Activated CD4-positive, alpha-beta T cell treated with anti-CD3 and anti-CD28 coated beads, Interleukin-2, amount 50 U/mL, for 16 hours (primary cell): ENCODE measurements at regions not wholly inside any gene's neighbourhood (a gene's known extent, or its start where the extent isn't known, plus 50 kb on each side); places are given as distances from the start of the nearest gene placed in this dataset.
A peak's percentile ranks its signal among the peaks of the same experiment; 100 is the strongest.

Source experiments
- DNase-seq: peaks from one replicate; pipeline ENCODE4 v3.0.0-alpha.2; 2020

DNA sequence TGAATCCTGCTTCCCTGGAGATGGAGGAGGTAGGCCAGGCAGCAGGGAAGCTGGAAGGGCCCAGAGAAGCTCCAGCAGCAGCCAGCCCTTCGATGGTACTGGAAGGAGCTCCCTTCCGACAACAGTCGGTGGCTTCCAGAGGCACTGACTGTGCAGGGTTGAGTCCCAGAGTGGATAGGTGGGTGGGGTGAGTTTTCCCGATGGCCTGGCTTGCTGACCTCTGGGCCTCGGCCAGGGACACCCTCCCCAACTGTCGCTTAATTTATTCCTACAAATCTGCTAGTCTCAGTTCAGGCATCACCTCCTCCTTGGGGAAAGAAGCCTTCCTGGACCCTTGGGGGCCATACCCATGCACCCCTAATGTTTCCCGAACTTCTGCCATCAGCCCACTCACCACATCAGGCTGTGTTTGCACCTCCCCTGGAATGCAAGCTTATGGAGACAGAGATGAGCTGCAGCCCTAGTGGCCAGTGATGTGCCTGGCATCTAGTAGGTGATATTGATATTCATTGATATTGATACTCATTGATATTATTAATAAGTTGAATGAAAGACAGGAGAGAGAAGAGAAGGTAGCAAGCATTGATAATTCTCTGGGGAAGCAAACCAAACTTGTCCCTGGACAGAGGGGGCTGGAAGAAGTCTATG lies 104.6 kb upstream of the BOD1 start:
- no peak for DNase-seq

DNA sequence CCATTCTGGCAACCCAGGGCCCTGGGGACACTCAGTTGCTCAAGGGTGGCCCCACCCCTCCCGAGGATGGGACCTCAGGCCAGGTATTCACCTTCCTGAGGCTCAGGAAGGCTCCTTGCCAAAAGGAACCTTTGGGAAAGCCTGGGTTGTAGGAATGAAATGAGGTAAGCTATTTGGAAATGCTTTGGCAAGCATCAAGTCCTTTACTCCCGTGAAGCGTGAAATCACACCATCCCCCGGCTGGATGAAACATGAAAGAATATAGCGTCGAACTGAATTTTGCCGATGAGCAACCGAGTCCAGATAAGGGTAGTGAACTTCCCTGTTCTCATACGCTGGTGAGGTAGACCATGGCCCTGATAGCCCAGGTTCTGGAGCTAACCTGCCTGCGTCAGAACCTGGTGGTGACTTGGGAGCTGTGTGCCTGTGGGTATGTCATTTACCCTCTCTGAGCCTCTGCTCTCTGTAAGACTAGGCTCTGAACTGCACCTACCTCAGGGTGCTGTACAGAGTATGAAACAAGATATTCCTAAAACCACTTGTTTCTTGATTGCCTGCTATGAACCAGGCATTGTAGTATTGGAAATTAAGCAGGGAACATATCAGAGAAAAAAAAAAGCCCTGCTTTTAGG lies 105.3 kb upstream of the BOD1 start:
- DNase-seq, result no peak

DNA sequence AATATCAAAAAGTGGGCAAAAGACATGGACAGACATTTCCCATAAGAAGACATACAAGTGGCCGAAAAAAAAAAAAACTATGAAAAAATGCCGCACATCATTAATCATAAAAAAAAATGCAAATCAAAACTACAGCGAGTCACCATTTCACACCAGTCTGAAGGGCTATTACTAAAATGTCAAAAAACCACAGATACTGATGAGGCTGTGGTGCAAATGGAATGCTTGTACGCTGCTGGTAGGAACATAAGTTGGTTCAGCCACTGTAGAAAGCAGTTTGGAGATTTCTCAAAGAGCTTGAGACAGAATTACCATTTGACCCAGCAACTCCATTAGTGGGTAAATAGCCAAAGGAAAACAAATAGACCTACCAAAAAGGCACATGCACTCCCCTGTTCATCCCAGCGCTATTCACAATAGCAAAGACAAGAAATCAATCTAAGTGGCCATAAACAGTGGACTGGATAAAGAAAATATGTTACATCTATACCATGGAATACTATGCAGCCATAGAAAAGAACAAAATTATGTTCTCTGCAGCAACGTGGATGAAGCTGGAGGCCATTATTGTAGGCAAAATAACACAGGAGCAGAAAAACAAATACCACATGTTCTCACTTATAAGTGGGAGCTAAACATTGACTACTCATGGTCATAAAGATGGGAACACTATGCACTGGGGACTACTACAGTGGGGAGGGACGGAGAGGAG lies 110.6 kb upstream of the BOD1 start:
- no peak for DNase-seq

DNA sequence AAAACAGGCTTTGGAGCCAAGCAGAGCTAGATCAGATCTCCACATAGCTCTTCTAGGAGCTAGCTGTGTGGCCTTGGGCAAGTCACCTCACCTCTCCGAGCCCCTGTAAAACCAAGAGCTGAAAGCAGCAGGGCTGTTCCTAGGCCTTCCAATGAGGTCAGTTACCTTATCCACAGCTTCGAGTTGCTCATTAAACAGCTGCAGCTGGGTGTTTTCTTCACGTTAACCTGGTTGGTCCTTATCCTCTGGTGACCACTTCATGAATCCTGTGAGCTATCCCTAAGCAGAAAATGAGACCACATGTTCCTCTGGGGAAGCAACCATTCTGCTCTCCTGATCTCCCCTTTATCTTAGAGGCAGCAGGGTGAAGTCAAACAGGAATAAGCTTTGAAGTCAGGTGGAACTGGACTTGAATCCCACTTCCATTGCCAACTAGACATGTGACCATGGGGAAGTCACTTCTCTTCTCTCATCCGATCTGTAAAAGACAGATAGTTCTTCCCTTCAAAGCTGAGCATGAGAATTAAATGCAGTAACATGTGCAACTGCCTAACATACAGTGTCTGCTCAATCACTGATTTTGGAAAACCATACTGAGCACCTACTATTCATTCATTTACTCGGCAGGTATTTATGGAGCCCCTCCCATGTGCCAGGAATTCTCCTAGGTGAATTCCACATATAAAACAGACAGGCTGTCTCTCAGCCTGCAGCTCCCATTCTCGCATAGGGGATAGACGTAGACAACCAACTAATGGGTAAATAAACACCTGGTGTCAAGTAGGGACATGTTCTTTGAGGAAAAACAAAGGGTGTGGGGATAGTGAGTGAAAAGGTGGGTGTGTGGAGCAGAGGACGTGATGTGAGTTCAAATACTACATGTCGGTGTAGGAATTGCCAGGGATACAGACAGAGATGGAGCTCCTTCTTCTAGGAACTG lies 111.7 kb upstream of the BOD1 start:
- no peak for DNase-seq

DNA sequence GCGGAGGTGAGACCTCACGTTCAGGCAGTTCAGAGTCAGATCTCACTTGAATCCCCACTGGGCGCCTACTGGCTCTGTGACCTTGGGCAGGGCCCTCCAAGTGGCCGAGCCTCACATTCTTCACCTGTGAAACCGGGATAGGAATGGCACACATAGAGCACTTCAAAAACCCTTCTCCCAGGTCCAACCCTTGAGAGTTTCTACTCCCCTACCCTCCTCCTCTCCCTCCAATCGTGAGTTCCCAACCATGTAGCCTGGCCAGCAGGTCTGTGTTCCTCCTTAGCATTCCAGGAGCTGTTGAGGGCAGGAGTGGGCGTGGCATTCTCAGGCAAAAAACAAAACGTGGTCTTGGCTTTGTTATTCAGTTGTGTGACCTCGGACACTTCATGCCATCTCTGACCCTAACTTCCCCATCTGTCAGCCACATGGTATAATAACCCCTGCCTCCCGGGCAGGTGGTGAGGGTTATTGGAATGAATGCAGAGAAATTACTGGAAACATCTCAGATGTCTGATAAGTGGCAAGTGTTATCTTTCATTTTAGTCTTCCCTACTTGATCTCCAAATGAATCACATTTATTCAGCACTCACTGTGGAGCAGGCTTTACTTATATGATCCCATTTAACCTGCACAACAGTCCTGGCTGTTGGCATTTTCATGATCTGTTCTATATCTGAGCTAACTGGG lies 112.8 kb upstream of the BOD1 start:
- DNase-seq, result no peak

DNA sequence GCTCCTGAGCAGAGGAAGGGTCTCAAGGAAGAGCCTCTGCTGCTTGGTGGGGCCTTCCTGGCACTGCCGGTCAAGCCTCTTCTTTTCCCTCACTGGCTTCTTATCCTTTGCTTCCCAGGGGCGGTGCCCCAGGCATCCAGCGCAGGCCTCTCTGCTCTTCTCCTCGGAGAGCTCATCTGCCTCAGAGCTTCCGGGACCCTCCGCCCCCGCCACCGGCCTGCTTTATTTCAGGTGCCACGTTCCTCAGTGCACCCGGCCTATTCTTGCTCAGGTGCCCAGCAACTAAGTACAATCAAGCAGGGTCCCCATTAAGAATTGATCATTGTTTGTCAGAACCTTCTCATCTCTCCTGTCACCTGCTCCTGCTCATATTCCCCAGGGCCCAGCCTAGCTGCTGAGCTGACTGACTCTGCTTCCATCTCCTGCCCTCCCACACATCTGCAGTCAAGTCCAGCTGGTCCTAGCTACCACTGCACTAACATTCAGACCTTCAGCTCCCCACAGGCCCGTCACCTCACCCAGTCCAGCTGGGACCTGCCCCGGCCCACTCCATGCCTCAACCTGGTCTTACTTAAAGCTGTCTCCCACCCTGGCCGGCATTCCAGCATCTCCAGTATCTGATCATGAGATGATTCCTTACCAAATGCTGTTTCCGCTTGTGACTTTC lies 114.3 kb upstream of the BOD1 start:
- DNase-seq, result no peak

DNA sequence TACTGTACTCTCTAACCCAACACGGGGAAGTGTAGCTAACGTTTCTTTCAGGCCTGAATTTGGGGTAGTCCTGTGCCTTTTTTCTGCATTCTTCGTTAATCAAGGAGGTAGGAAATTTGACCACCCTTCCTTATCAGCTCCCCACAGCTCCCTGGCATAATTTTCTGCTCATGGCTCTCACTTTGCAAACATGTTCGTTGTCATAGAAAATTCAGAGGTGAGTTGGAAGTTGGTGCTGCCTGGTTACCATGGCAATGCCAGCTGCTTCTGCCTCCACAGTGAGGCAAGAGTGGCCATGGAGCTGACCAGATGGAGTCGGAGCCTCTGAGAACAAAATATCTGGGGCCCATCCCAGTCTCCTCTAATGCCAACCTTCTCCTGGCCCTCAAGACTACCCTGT lies 116.6 kb upstream of the BOD1 start:
- no peak for DNase-seq

DNA sequence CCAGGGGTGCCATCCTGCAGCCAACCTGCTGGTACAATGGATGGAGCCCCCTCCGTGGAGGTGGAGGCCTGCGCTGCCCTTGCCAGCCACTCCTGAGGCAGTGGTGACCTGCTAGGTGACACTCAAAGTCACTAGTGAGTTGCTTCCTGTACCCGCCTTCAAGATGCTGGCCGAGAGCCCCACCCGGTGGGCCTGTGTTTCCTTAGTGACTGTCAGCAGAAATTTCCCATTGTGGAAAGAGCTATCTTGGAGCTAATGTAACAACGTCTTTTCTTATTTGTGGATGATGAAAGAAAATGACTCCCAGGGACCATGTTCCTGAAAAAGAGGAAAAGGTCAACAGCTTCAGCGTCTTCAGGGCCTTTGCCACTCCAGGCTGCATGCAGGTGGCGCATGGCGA lies 117.0 kb upstream of the BOD1 start:
- DNase-seq, result no peak

DNA sequence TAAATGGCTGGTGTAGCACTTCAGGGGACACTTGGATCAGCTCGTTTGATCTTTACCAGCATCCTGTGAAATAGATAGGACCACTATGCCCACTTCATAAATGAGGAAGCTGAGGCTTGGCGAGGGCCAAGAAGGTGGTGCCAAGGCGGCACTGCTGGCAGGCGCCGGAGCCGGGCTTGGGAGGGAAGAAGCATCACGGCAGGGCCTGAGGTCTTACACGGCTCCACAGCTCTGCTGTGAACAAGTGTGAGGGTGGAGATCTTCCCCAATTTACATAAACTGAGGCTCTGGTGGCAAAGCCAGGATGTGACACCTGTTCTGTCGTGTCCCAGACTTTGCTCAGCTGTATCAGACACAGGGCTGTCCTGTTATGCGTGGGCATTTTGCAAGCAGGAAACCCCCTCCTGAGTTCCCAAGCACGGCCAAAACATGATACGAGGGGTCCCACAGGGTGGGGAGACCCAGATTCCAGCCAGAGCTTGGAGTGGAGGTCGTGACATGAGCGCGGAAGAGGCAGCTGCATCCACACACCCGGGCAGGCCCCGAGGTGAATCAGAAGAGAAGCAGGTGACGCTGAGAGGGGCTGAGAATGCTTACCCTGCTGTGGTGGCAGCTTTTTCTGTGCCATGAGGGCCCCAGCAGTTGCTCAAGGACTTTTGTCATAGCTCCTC lies 117.5 kb upstream of the BOD1 start:
- no peak for DNase-seq

DNA sequence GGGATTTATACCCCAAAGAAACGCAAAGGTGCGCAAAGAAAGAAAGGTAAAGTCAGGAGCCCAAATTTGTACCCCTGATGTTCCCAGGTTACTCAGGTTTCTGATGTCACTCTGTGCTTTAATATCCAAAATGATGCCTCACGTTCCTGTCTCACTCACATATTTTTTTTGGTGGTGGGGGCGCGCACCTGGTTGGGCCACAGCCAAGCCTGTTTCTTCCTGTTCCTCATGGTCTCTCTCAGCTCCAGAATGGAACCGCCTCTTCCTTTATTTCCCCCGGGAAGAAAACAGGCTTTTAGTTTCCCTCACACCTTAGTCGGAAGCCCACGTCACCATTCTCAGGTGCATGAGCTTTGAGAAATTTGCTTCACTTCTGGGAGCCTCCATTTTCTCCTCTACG lies 118.3 kb upstream of the BOD1 start:
- no peak for DNase-seq

DNA sequence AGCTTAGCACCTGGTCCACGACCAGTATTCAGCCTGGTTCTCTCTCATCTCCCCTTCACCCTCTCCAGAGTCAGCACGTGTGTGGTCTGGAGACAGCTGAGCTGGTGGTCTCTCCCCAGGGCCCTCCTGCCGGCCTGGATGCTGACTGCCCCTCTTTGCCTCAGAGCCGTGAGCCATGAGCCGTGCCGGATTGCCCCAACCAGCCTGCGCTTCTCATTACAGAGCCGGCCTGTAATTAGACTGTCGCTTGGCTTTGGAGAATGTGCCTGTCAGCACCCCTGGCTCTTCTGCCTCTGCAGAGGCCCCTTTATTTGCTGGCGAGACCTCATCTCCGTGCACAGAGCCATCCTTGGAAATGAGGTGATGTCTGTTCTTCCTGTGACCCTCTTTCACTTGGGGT lies 118.7 kb upstream of the BOD1 start:
- DNase-seq, result no peak

DNA sequence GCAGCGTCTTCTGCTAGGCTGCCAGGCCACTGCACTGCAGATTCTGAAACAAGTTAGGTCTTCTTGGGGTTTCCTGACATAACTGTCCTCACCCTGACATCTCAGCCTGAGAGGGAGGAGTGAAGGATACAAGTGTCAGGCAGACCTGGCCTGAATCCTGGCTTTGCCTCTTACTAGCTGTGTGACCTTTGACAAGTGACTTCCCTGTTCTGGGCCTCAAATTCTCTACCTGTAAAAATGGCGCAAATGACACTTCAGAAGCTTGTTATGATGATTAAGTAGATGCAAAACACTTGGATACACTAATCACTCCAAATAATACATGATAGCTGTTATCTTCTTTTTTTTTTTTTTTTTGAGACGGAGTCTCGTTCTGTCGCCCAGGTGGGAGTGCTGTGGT lies 119.2 kb upstream of the BOD1 start:
- DNase-seq, result no peak

DNA sequence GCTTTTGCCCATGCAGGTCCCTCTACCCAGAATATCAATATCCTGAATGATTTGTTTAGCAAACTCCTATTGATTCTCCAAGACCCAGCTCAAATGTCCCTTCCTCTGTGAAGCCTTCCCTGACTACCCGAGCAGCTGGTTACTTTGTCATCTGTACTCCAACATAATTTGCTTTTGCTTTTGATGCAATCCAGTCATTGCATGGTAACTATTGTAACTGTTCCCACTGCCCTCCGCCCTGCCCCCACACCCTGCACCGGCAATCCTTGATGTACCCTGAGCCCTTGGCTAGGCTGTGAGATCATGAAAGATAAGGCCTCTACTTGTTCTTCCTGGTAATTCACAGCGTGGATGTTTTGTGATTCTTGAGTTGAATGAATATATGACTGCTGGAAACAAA lies 119.9 kb upstream of the BOD1 start:
- no peak for DNase-seq

DNA sequence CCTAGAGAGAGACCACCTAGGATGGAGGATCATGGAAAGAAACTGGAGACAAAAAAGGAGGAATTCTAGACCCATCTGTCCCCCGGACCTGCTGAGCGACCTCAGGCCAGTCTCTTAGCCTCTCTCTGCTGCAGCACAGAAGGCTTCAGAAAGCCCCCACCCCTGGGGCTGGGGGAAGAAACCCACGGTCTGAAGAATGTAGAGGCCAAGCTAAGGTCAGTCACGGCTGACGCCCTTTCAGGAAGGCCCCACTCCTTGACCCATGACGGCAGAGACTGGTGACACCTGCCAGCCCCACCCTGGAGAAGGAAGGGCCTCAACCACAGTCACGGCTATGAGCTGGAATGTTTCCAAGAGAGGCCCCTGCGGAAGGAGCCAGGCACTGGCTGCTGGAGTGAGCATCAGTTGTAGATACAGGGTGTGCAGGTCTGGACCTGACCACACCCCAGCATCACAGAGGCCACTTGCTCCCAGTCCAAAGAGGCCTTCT lies 120.5 kb upstream of the BOD1 start:
- DNase-seq, result no peak

DNA sequence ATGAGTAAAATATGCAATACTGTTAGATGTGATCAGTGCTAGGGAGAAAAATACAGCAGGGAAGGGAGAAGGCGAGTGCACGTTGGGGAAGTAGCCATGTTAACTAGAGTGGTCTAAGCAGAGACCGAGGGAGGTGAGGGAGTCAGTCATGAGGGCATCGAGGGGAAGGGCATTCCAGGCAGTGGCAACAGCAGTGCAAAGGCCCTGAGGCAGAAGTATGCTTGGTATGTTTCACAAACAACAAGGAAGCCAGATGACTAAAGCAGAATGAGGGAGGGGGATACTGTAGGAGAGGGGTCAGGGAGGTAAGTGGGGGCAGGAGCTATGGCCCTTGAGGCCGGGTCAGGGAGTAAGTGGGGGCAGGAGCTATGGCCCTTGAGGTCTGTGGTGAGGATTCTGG lies 123.3 kb upstream of the BOD1 start:
- no peak for DNase-seq

DNA sequence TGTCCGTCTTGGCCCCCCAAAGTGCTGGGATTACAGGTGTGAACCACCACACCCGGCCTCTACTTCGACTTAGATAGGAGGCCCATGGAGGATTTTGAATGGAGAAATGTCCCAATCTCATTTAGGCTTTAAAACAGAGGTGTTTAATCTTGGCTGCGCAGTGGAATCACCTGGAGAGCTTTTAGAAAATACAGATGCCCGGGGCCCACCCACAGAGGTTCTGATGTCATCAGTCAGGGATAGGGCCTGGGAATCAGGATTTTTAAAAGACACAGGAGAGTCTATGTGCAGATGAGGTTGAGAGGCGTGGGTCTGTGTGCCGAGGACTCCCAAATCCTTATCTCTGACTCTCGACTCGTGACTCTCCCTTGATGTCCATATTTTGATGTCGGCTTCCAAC lies 124.0 kb upstream of the BOD1 start:
- no peak for DNase-seq

DNA sequence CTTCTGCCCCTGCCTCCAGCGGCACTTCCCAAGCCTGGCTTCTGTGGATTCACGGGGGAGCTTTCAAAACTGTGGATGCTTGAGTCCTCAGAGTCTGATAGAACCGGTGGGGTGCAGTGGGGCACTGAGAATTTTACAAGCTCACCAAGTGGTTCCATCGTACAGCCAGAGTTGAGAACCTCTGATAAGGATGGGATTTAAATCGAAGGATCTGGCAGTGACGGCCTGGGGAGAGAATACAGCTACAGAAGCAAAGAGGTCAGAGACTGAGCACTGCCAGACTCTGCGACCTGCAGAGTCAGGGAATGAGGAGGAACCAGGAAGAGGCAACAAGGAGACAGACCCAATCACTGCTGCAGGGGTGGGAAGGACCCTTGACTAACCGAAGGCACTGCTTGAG lies 124.6 kb upstream of the BOD1 start:
- no peak for DNase-seq

DNA sequence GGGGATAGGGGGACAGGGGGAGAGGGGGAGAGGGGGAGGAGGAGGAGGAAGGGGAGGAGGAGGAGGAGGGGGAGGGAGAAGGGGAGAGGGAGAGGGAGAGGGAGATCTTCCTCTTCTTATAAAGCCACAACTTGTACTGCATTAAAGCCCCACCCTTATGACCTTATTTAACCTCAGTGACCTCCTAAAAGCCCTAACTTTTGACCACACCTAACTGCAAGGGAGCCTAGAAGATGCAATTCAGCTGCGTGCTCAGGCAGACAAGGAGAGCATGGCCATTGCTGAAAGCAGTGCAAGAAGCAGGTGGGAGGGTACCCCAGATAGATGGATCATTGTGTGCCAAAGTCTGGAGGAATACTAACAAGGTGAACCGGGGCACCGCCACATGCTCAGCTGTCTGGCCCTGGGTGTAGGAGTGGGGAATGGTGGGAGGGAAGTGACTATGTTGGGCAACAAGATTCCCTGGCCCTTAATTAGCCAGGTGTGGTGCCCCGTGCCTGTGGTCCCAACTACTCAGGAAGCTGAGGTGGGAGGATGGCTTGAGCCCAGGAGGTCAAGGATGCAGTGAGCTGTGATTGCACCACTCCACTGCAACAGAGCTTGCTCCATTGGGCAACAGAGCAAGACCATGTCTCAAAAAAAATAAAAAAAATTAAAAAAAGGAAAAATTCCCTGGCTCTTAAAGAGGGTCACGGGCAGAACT lies 125.4 kb upstream of the BOD1 start:
- no peak for DNase-seq

DNA sequence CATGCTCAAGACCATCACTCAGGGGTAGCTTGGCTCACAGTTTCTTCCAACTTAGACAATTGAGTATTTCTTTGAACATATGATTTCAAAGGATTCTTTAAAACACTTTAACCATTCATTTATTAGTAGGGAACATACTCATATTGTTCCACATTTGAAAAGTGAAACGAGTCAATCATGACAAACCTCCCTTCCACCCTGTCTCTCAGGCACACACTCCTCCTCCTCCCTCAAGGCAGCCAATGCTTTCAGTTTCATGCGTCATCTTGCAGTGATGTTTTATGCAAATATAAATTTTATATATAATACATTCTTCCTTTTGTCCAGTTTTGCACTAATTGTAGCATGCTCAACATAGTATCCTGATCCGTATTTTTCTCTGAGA lies 126.0 kb upstream of the BOD1 start:
- peak; percentile 3 for DNase-seq

DNA sequence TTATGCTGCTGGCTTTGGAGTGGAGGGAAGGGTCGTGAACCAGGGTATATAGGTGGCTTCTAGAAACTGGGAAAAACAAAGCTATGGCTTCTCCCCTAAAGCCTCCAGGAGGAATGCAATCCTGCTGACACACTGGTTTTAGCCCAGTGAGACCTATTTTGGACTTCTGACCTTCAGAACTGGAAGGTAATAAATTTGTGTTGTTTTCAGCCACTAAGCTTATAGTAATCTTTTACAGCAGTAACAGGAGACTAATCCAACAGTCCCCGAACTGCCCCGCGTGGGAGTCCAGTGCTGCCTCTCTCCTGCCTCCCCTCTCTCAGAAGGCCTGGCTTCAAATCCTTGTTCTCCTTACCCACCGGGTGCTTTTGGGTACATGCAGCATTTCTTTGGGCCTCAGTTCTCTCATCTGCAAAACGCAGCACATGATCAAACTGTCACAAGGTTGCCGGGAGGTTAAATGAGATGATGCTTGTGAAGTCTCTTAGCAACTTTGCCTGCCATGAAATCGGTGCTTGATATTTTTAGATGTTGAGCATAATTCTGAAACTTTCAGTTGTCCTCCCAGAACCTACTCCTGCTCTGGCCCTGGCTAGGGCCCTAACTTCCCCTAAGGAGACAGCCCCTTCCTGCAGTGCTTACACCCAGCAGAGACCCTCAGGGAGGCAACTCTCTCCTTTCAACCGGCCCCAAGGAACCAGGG lies 127.3 kb upstream of the BOD1 start:
- DNase-seq, result no peak
